GM23338 (cell line): ENCODE measurements at regions not wholly inside any gene's neighbourhood (a gene's known extent, or its start where the extent isn't known, plus 50 kb on each side); places are given as distances from the start of the nearest gene placed in this dataset.

Experiments used
- CREB1 ChIP-seq: fragments of 250-450 bp; sonication (Bioruptor Pico); IDR thresholded peaks from 2 replicates; pipeline ENCODE4 v1.5.0; 2020; ENCODE audit warnings: low read depth, mild to moderate bottlenecking, moderate library complexity
- EZH2 ChIP-seq: fragments of 200-600 bp; sonication (generic); IDR thresholded peaks from one replicate; pipeline ENCODE4 v1.8.0; 2017; ENCODE audit warnings: antibody characterized with exemption, mild to moderate bottlenecking, low read depth; ENCODE audit not compliant: unreplicated experiment
- EZH2phosphoT487 ChIP-seq: fragments of 200-600 bp; sonication (generic); IDR thresholded peaks from one replicate; pipeline ENCODE4 v1.8.1; 2018; ENCODE audit warnings: antibody characterized with exemption; ENCODE audit not compliant: unreplicated experiment
- JUNB ChIP-seq: IDR thresholded peaks from one replicate; pipeline ENCODE4 v1.6.1; 2016; ENCODE audit warnings: antibody characterized with exemption; ENCODE audit not compliant: unreplicated experiment
- POLR2AphosphoS5 ChIP-seq: IDR thresholded peaks from 2 replicates; pipeline ENCODE4 v1.6.1; 2016; ENCODE audit warnings: antibody characterized with exemption, low read depth
- STAT1 ChIP-seq: IDR thresholded peaks from one replicate; pipeline ENCODE4 v1.6.1; 2016; ENCODE audit warnings: antibody characterized with exemption; ENCODE audit not compliant: unreplicated experiment
- ZNF114 ChIP-seq: fragments of 250-450 bp; sonication (Bioruptor Pico); IDR thresholded peaks from 2 replicates; pipeline ENCODE4 v1.5.0; 2020; ENCODE audit warnings: mild to moderate bottlenecking, moderate library complexity
- ZNF331 ChIP-seq: fragments of 250-450 bp; sonication (Bioruptor Pico); IDR thresholded peaks from 2 replicates; pipeline ENCODE4 v1.5.0; 2020; ENCODE audit warnings: low read depth, mild to moderate bottlenecking, moderate library complexity
- TF ChIP-seq, protein P1 (sequence below), 2 experiments: fragments of 200-600 bp in 1 of 2; sonication (generic) in 1 of 2; conservative IDR thresholded peaks; 2 replicates each; pipeline versions ENCODE4 v1.5.1 to v1.6.1; 2016 to 2017; ENCODE audit warnings: antibody characterized with exemption in 2 of 2, low read depth in 2 of 2, mild to moderate bottlenecking in 2 of 2, moderate library complexity in 1 of 2
- TF ChIP-seq, protein P2 (sequence below): IDR thresholded peaks from 2 replicates; pipeline ENCODE4 v1.6.1; 2016; ENCODE audit warnings: antibody characterized with exemption
- TF ChIP-seq, protein P3 (sequence below): IDR thresholded peaks from one replicate; pipeline ENCODE4 v1.6.1; 2018; ENCODE audit warnings: antibody characterized with exemption; ENCODE audit not compliant: unreplicated experiment
- TF ChIP-seq, protein P4 (sequence below): fragments of 250-450 bp; sonication (Bioruptor Pico); IDR thresholded peaks from 2 replicates; pipeline ENCODE4 v1.5.0; 2020; ENCODE audit warnings: mild to moderate bottlenecking, moderate library complexity

GRCh38 chr2:221245772-221246171 is 326.3 kb downstream of the EPHA4 start:
- TF ChIP-seq, protein P1, sequence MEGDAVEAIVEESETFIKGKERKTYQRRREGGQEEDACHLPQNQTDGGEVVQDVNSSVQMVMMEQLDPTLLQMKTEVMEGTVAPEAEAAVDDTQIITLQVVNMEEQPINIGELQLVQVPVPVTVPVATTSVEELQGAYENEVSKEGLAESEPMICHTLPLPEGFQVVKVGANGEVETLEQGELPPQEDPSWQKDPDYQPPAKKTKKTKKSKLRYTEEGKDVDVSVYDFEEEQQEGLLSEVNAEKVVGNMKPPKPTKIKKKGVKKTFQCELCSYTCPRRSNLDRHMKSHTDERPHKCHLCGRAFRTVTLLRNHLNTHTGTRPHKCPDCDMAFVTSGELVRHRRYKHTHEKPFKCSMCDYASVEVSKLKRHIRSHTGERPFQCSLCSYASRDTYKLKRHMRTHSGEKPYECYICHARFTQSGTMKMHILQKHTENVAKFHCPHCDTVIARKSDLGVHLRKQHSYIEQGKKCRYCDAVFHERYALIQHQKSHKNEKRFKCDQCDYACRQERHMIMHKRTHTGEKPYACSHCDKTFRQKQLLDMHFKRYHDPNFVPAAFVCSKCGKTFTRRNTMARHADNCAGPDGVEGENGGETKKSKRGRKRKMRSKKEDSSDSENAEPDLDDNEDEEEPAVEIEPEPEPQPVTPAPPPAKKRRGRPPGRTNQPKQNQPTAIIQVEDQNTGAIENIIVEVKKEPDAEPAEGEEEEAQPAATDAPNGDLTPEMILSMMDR (conservative IDR thresholded peaks at IDR 0.05; ENCODE audit: low read depth in 2 of 2), result no peak
- TF ChIP-seq EZH2 (no peak), POLR2AphosphoS5 (no peak), EZH2phosphoT487 (no peak), JUNB (no peak), CREB1 (CRISPR knock-in tag) (no peak), STAT1 (no peak), ZNF114 (CRISPR knock-in tag) (no peak), ZNF331 (CRISPR knock-in tag) (no peak)
- TF ChIP-seq, protein P2, sequence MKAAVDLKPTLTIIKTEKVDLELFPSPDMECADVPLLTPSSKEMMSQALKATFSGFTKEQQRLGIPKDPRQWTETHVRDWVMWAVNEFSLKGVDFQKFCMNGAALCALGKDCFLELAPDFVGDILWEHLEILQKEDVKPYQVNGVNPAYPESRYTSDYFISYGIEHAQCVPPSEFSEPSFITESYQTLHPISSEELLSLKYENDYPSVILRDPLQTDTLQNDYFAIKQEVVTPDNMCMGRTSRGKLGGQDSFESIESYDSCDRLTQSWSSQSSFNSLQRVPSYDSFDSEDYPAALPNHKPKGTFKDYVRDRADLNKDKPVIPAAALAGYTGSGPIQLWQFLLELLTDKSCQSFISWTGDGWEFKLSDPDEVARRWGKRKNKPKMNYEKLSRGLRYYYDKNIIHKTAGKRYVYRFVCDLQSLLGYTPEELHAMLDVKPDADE, result no peak
- TF ChIP-seq, protein P3, sequence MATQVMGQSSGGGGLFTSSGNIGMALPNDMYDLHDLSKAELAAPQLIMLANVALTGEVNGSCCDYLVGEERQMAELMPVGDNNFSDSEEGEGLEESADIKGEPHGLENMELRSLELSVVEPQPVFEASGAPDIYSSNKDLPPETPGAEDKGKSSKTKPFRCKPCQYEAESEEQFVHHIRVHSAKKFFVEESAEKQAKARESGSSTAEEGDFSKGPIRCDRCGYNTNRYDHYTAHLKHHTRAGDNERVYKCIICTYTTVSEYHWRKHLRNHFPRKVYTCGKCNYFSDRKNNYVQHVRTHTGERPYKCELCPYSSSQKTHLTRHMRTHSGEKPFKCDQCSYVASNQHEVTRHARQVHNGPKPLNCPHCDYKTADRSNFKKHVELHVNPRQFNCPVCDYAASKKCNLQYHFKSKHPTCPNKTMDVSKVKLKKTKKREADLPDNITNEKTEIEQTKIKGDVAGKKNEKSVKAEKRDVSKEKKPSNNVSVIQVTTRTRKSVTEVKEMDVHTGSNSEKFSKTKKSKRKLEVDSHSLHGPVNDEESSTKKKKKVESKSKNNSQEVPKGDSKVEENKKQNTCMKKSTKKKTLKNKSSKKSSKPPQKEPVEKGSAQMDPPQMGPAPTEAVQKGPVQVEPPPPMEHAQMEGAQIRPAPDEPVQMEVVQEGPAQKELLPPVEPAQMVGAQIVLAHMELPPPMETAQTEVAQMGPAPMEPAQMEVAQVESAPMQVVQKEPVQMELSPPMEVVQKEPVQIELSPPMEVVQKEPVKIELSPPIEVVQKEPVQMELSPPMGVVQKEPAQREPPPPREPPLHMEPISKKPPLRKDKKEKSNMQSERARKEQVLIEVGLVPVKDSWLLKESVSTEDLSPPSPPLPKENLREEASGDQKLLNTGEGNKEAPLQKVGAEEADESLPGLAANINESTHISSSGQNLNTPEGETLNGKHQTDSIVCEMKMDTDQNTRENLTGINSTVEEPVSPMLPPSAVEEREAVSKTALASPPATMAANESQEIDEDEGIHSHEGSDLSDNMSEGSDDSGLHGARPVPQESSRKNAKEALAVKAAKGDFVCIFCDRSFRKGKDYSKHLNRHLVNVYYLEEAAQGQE, result no peak
- TF ChIP-seq, protein P4, sequence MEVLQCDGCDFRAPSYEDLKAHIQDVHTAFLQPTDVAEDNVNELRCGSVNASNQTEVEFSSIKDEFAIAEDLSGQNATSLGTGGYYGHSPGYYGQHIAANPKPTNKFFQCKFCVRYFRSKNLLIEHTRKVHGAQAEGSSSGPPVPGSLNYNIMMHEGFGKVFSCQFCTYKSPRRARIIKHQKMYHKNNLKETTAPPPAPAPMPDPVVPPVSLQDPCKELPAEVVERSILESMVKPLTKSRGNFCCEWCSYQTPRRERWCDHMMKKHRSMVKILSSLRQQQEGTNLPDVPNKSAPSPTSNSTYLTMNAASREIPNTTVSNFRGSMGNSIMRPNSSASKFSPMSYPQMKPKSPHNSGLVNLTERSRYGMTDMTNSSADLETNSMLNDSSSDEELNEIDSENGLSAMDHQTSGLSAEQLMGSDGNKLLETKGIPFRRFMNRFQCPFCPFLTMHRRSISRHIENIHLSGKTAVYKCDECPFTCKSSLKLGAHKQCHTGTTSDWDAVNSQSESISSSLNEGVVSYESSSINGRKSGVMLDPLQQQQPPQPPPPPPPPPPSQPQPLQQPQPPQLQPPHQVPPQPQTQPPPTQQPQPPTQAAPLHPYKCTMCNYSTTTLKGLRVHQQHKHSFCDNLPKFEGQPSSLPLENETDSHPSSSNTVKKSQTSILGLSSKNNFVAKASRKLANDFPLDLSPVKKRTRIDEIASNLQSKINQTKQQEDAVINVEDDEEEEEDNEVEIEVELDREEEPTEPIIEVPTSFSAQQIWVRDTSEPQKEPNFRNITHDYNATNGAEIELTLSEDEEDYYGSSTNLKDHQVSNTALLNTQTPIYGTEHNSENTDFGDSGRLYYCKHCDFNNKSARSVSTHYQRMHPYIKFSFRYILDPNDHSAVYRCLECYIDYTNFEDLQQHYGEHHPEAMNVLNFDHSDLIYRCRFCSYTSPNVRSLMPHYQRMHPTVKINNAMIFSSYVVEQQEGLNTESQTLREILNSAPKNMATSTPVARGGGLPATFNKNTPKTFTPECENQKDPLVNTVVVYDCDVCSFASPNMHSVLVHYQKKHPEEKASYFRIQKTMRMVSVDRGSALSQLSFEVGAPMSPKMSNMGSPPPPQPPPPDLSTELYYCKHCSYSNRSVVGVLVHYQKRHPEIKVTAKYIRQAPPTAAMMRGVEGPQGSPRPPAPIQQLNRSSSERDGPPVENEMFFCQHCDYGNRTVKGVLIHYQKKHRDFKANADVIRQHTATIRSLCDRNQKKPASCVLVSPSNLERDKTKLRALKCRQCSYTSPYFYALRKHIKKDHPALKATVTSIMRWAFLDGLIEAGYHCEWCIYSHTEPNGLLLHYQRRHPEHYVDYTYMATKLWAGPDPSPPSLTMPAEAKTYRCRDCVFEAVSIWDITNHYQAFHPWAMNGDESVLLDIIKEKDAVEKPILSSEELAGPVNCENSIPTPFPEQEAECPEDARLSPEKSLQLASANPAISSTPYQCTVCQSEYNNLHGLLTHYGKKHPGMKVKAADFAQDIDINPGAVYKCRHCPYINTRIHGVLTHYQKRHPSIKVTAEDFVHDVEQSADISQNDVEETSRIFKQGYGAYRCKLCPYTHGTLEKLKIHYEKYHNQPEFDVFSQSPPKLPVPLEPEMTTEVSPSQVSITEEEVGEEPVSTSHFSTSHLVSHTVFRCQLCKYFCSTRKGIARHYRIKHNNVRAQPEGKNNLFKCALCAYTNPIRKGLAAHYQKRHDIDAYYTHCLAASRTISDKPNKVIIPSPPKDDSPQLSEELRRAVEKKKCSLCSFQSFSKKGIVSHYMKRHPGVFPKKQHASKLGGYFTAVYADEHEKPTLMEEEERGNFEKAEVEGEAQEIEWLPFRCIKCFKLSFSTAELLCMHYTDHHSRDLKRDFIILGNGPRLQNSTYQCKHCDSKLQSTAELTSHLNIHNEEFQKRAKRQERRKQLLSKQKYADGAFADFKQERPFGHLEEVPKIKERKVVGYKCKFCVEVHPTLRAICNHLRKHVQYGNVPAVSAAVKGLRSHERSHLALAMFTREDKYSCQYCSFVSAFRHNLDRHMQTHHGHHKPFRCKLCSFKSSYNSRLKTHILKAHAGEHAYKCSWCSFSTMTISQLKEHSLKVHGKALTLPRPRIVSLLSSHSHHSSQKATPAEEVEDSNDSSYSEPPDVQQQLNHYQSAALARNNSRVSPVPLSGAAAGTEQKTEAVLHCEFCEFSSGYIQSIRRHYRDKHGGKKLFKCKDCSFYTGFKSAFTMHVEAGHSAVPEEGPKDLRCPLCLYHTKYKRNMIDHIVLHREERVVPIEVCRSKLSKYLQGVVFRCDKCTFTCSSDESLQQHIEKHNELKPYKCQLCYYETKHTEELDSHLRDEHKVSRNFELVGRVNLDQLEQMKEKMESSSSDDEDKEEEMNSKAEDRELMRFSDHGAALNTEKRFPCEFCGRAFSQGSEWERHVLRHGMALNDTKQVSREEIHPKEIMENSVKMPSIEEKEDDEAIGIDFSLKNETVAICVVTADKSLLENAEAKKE (CRISPR knock-in tag), result no peak
